ACC112 (cell line): ENCODE measurements at regions not wholly inside any gene's neighbourhood (a gene's known extent, or its start where the extent isn't known, plus 50 kb on each side); places are given as distances from the start of the nearest gene placed in this dataset.
"Not testable (repeated sequence)": the region's sequence is repeated elsewhere in the genome, so short reads cannot be mapped to it uniquely, and the experiment has no call there.

Experiments used
- H2AFZ ChIP-seq: fragments of 200-600 bp; sonication (generic); one replicate; pipeline ENCODE4 v1.6.0; 2017; ENCODE audit warnings: antibody characterized with exemption, low read length; ENCODE audit not compliant: unreplicated experiment
- H3K27ac ChIP-seq: fragments of 200-600 bp; sonication (generic); 2 replicates; pipeline ENCODE4 v1.5.1; 2014; ENCODE audit warnings: low read depth, mild to moderate bottlenecking, antibody characterized with exemption, low read length, moderate library complexity
- H3K27me3 ChIP-seq: fragments of 200-600 bp; sonication (generic); 2 replicates; pipeline ENCODE4 v1.6.1; 2014; ENCODE audit warnings: mild to moderate bottlenecking, antibody characterized with exemption, low read length, moderate library complexity, mixed read lengths; ENCODE audit not compliant: insufficient read depth
- H3K36me3 ChIP-seq: fragments of 200-600 bp; sonication (generic); 2 replicates; pipeline ENCODE4 v1.6.1; 2016; ENCODE audit warnings: mild to moderate bottlenecking, antibody characterized with exemption, low read length, moderate library complexity, mixed read lengths; ENCODE audit not compliant: insufficient read depth
- H3K4me1 ChIP-seq: fragments of 200-600 bp; sonication (generic); one replicate; pipeline ENCODE4 v1.6.1; 2016; ENCODE audit warnings: low read length, mixed read lengths; ENCODE audit not compliant: insufficient read depth, unreplicated experiment, control insufficient read depth
- H3K4me3 ChIP-seq: fragments of 200-600 bp; sonication (generic); 2 replicates; pipeline ENCODE4 v1.5.1; 2014; ENCODE audit warnings: mild to moderate bottlenecking, low read depth, low read length
- H3K79me2 ChIP-seq: fragments of 200-600 bp; sonication (generic); one replicate; pipeline ENCODE4 v1.6.0; 2016; ENCODE audit warnings: low read length; ENCODE audit not compliant: control insufficient read depth, unreplicated experiment, insufficient read depth

DNA sequence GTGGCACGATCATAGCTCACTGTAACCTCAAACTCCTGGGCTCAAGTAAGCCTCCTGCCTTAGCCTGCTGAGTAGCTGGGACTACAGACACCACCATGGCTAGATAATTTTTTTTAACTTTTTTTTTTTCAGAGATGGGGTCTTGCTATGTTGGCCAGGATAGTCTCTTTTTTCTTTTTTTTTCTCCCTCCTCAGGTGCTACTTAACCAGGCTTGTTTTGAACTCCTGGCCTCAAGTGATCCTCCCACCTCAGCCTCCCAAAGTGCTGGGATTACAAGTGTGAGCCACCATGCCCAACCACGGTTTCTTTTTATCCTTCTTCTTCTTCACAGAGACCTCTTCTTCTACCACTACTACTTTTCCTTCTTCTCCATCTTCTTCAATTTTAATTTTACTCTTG is 53.8 kb upstream of the MAP4 start:
- no peak overlapping the region for H2AFZ ChIP-seq
- H3K4me1 ChIP-seq = peaks cover 23% of the 10 kb centered on the region
- H3K4me3 ChIP-seq = no peak overlapping the region
- no peaks in the 10 kb centered on the region for H3K36me3 ChIP-seq
- peak overlapping the region; percentile 49; the same call in 1 of the 2 replicates for H3K27ac ChIP-seq
- H3K27me3 ChIP-seq = no peaks in the 10 kb centered on the region
- peaks cover 88% of the 10 kb centered on the region for H3K79me2 ChIP-seq

- H3K79me2 ChIP-seq = peaks cover 88% of the 10 kb centered on the region
- H3K4me3 ChIP-seq = no peak overlapping the region
- no peaks in the 10 kb centered on the region for H3K27me3 ChIP-seq
- H3K36me3 ChIP-seq = no peaks in the 10 kb centered on the region
- peaks cover 30% of the 10 kb centered on the region for H3K4me1 ChIP-seq
- peak overlapping the region; percentile 49 for H3K27ac ChIP-seq
- H2AFZ ChIP-seq = no peak overlapping the region
Measured at GRCh38 chr3:48069339-48069738, 53.1 kb upstream of the MAP4 start.

- Histone ChIP-seq H2AFZ (no peak overlapping the region), H3K27me3 (no peaks in the 10 kb centered on the region), H3K4me3 (no peak overlapping the region), H3K36me3 (no peaks in the 10 kb centered on the region), H3K27ac (peak overlapping the region; percentile 49), H3K79me2 (peaks cover 92% of the 10 kb centered on the region), H3K4me1 (peaks cover 34% of the 10 kb centered on the region)
Measured at GRCh38 chr3:48068886-48069285, 52.7 kb upstream of the MAP4 start.

- not testable (repeated sequence) for H3K36me3 ChIP-seq, H3K27me3 ChIP-seq, H3K27ac ChIP-seq, H3K4me3 ChIP-seq, H2AFZ ChIP-seq
- Histone ChIP-seq H3K4me1 (peaks cover 35% of the 10 kb centered on the region), H3K79me2 (peaks cover 92% of the 10 kb centered on the region)
Measured at GRCh38 chr3:48068320-48068719, 52.1 kb upstream of the MAP4 start.

DNA sequence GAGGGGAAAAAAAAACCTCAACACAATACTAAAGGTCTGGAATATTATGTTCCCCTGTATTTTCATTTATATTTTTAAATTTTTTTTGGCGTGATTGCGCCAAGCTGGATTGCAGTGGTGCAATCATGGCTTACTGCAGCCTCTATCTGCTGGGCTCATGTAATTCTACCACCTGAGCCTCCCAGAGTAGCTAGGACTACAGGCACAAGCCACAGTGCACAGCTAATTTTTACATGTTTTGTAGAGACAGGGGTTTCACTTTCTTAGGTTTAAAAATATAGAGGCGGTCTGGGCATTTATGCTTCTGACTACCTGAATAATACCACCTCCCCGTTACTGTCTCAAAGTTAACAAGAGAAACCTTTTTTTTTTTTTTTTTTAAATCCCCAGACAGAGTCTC is 51.1 kb upstream of the MAP4 start:
- Histone ChIP-seq H3K4me1 (peaks cover 35% of the 10 kb centered on the region), H3K36me3 (peaks cover 8% of the 10 kb centered on the region; the same call in 1 of the 2 replicates), H3K27ac (no peak overlapping the region), H3K4me3 (no peak overlapping the region), H3K27me3 (no peaks in the 10 kb centered on the region), H2AFZ (no peak overlapping the region), H3K79me2 (peaks cover 88% of the 10 kb centered on the region)
